ENCODE measurements at regions not wholly inside any gene's neighbourhood (a gene's known extent, or its start where the extent isn't known, plus 50 kb on each side); places are given as distances from the start of the nearest gene placed in this dataset.

DNA sequence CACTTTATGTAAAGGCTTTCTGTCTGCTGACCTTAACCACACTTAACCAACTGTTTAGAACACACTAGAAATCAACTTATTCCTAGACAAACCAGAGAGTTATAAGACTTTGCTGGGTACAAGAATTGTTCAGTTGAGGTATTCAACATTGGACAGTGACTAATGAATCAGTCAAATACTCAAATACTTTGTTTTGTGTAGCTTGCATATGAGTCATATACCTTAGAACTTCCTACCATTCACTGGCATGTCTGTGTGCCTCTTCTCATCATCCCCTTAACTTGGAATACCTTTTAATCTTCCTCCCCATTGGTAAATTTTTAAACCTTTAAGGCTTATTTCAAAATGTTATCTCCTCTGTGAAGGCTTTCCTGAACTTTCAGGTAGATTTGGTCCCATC is 708.8 kb upstream of the GRIA3 start:
- no peak for DNase-seq (ENCODE audit: low read depth in 4 of 4, low spot score in 2 of 4)

DNA sequence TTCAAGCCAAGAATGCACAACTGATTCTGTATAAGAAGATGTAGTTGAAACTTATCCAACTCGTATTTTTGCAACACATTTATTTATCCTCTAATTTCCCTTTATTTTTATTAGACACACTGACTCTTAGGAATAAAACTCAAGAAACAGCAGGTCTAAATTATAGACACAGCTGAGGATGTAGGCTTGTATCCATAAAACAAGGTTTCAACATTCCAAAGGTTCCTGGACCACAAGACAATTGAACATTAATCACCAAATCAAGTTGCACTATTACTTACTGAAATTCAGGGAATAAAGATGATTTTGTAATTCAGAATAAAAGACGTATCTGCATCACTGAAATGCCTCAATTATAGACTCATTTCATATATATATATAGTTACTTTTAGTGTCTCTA is 683.5 kb upstream of the GRIA3 start:
- DNase-seq (ENCODE audit: low read depth in 4 of 4, low spot score in 2 of 4), result no peak

GRCh38 chrX:122501652-122502051 is 682.4 kb upstream of the GRIA3 start:
- DNase-seq (ENCODE audit: low read depth in 4 of 4, low spot score in 2 of 4), result no peak

- no peak for DNase-seq (ENCODE audit: low read depth in 4 of 4, low spot score in 2 of 4)
Observed at GRCh38 chrX:122504026-122504425, 680.1 kb upstream of the GRIA3 start.

- DNase-seq (ENCODE audit: low read depth in 4 of 4, low spot score in 2 of 4), result no peak
Observed at GRCh38 chrX:122512561-122513072, 671.5 kb upstream of the GRIA3 start.

DNA sequence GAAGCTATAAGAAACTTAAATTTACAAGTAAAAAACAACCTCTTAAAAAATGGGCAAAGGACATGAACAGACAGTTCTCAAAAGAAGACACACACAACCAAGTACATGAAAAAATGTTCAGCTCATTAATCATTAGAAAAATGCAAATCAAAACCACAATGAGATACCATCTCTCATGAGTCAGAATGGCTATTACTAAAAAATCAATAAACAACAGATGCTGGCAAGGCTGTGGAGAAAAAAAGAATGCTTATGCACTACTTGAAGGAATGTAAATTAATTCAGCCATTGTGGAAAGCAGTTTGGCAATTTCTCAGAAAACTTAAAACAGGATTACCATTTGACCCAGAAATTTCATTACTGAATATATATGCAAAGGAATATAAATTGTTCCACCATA is 666.3 kb upstream of the GRIA3 start:
- DNase-seq (ENCODE audit: low read depth in 4 of 4, low spot score in 2 of 4), result no peak

- no peak for DNase-seq (ENCODE audit: low read depth in 4 of 4, low spot score in 2 of 4)
Observed at GRCh38 chrX:122545778-122546177, 638.3 kb upstream of the GRIA3 start.

- no peak for DNase-seq (ENCODE audit: low read depth in 4 of 4, low spot score in 2 of 4)
Observed at GRCh38 chrX:122546269-122546668, 637.8 kb upstream of the GRIA3 start.

DNA sequence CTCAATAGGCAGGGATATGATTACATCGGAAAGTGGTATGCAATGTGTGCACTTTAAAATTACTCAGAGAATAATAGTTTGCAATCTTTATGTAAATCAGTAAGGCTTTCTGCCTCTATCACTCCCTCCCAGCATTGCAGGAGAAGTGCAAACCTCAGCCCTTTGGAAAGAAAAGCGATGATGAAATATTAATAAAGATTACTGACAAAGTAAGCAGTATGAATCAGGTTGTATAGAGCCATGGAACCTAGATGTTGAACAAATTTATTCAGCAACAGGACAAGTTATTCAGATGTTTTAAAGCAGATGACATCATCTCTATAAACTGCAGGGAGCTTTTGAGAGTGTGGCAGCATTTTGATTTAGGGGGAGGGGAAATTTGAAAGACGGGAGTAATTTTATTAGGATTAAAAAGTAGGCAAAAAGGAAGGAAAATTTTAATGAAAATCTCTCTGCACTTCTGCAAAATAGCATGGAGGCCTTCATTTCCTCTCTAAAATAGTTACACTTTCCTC is 631.7 kb upstream of the GRIA3 start:
- DNase-seq (ENCODE audit: low read depth in 4 of 4, low spot score in 2 of 4), result no peak

- no peak for DNase-seq (ENCODE audit: low read depth in 4 of 4, low spot score in 2 of 4)
Observed at GRCh38 chrX:122555925-122556324, 628.2 kb upstream of the GRIA3 start.

- DNase-seq (ENCODE audit: low read depth in 4 of 4, low spot score in 2 of 4), result peak in 1 of 4 donors; percentile 3
Observed at GRCh38 chrX:122565952-122566351, 618.1 kb upstream of the GRIA3 start.

GRCh38 chrX:122566401-122566800 is 617.7 kb upstream of the GRIA3 start:
- DNase-seq (ENCODE audit: low read depth in 4 of 4, low spot score in 2 of 4), result no peak

- no peak for DNase-seq (ENCODE audit: low read depth in 4 of 4, low spot score in 2 of 4)
Observed at GRCh38 chrX:122567911-122568310, 616.2 kb upstream of the GRIA3 start.

GRCh38 chrX:122572461-122572860 is 611.6 kb upstream of the GRIA3 start:
- no peak for DNase-seq (ENCODE audit: low read depth in 4 of 4, low spot score in 2 of 4)

GRCh38 chrX:122579036-122579435 is 605.0 kb upstream of the GRIA3 start:
- no peak for DNase-seq (ENCODE audit: low read depth in 4 of 4, low spot score in 2 of 4)

GRCh38 chrX:122579526-122579925 is 604.6 kb upstream of the GRIA3 start:
- DNase-seq (ENCODE audit: low read depth in 4 of 4, low spot score in 2 of 4), result no peak

- DNase-seq (ENCODE audit: low read depth in 4 of 4, low spot score in 2 of 4), result no peak
Observed at GRCh38 chrX:122582280-122582974, 601.7 kb upstream of the GRIA3 start.

GRCh38 chrX:122582975-122583305 is 601.1 kb upstream of the GRIA3 start:
- DNase-seq (ENCODE audit: low read depth in 4 of 4, low spot score in 2 of 4), result no peak

- DNase-seq (ENCODE audit: low read depth in 4 of 4, low spot score in 2 of 4), result peak in 1 of 4 donors; percentile 9
Observed at GRCh38 chrX:122583551-122583950, 600.5 kb upstream of the GRIA3 start.

- DNase-seq (ENCODE audit: low read depth in 4 of 4, low spot score in 2 of 4), result no peak
Observed at GRCh38 chrX:122584981-122585380, 599.1 kb upstream of the GRIA3 start.

- DNase-seq (ENCODE audit: low read depth in 4 of 4, low spot score in 2 of 4), result no peak
Observed at GRCh38 chrX:122586831-122587230, 597.2 kb upstream of the GRIA3 start.

DNA sequence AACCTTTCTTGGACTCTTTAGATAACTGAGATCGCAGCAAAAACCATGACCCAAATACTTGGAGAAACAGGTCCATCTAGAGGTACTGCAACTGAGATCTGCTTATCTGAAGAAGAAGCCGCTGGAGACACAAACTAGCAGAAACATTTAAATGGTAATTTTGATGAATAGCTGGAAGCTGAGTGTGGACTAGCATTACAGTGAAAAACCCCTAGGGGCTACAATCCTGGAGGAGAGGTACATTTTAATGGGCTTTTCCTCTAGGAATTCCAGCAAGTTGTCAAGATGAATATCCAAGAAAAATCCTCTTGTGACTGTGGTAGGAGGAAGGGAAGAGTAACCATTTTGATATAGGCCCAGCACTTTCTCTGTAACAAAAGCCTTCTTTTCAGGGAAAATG is 592.5 kb upstream of the GRIA3 start:
- no peak for DNase-seq (ENCODE audit: low read depth in 4 of 4, low spot score in 2 of 4)

DNA sequence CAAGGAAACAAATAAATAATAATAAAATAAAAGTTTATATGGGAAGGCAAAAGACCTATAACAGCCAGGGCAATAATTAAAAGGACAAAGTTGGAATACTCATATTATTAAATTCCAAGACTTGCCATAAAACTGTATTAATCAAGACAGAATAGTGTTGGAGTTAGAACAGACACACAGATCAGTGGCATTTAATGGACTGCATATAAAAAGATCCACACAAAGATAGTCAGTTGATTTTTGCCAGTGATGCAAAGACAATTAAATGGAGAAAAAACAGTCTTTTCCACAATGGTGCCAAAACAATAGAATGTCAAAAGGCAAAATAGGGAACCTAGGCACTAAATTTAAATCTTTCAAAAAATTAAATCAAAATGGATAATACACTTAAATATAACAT is 587.1 kb upstream of the GRIA3 start:
- DNase-seq (ENCODE audit: low read depth in 4 of 4, low spot score in 2 of 4), result no peak

Measured in left renal cortex interstitium (tissue), 4 donors.